Brain microvascular endothelial cell (primary cell): ENCODE measurements at regions not wholly inside any gene's neighbourhood (a gene's known extent, or its start where the extent isn't known, plus 50 kb on each side); places are given as distances from the start of the nearest gene placed in this dataset.
A peak's percentile ranks its signal among the peaks of the same experiment; 100 is the strongest.

Source experiments
- DNase-seq: peaks from one replicate; pipeline ENCODE4 v3.0.0-alpha.2; 2020
- H3K27ac ChIP-seq: fragments of 250-450 bp; sonication (Bioruptor Pico); 2 replicates; pipeline ENCODE4 v1.5.1; 2020; ENCODE audit warnings: mild to moderate bottlenecking, moderate library complexity
- H3K27me3 ChIP-seq: fragments of 250-450 bp; sonication (Bioruptor Pico); replicated peaks from 2 replicates; pipeline ENCODE4 v1.5.1; 2020; ENCODE audit warnings: mild to moderate bottlenecking
- H3K36me3 ChIP-seq: fragments of 250-450 bp; sonication (Bioruptor Pico); replicated peaks from 2 replicates; pipeline ENCODE4 v1.5.1; 2020; ENCODE audit warnings: mild to moderate bottlenecking
- H3K4me3 ChIP-seq: 2 replicates; pipeline ENCODE4 v1.5.1; 2011; ENCODE audit warnings: low read depth, mild to moderate bottlenecking, control low read depth, low read length, moderate library complexity
- CTCF ChIP-seq: IDR thresholded peaks from 2 replicates; pipeline ENCODE4 v1.5.1; 2011; ENCODE audit warnings: low read depth, mild to moderate bottlenecking, moderate library complexity, low read length, control low read depth, inconsistent platforms; ENCODE audit errors: missing control alignments
- in situ Hi-C: cut with HindIII; loops from 2 replicates; pipeline ENCODE4 v1.10.0; 2017; ENCODE audit warnings: low sequenced_read_pairs, low pct_ligation_motif_present

- Histone ChIP-seq H3K36me3 (no peaks in the 10 kb centered on the region), H3K27ac (no peak overlapping the region), H3K27me3 (no peaks in the 10 kb centered on the region), H3K4me3 (no peak overlapping the region)
- no peak for TF ChIP-seq CTCF
- in situ Hi-C loops, result no loop called here
- DNase-seq, result no peak
These were observed 195.6 kb upstream of the SSTR1 start for GRCh38 chr14:38012056-38012455.

- no peak for DNase-seq
- no peak overlapping the region for H3K4me3 ChIP-seq
- in situ Hi-C loops, result no loop called here
- H3K27me3 ChIP-seq, result no peaks in the 10 kb centered on the region
- H3K27ac ChIP-seq, result no peak overlapping the region
- H3K36me3 ChIP-seq, result no peaks in the 10 kb centered on the region
- TF ChIP-seq CTCF, result peak; percentile 44
These were observed 191.2 kb upstream of the SSTR1 start for GRCh38 chr14:38016497-38016896.

- DNase-seq, result no peak
These were observed 185.8 kb upstream of the SSTR1 start for GRCh38 chr14:38021861-38022260.

GRCh38 chr14:38022775-38023174 is 184.9 kb upstream of the SSTR1 start:
- Histone ChIP-seq H3K4me3 (no peak overlapping the region), H3K27me3 (no peaks in the 10 kb centered on the region), H3K36me3 (no peaks in the 10 kb centered on the region), H3K27ac (no peak overlapping the region)
- DNase-seq, result no peak
- TF ChIP-seq CTCF, result no peak
- in situ Hi-C loops, result no loop called here

More at GRCh38 chr14:38021861-38022260, 185.8 kb upstream of the SSTR1 start:
- H3K4me3 ChIP-seq, result no peak overlapping the region
- TF ChIP-seq CTCF, result no peak
- no peaks in the 10 kb centered on the region for H3K36me3 ChIP-seq
- in situ Hi-C loops, result no loop called here
- H3K27ac ChIP-seq, result no peak overlapping the region
- H3K27me3 ChIP-seq, result no peaks in the 10 kb centered on the region

- no peak overlapping the region for H3K27ac ChIP-seq
- in situ Hi-C loops, result no loop called here
- H3K27me3 ChIP-seq, result no peaks in the 10 kb centered on the region
- no peak for TF ChIP-seq CTCF
- H3K4me3 ChIP-seq, result no peak overlapping the region
- H3K36me3 ChIP-seq, result no peaks in the 10 kb centered on the region
- no peak for DNase-seq
These were observed 169.5 kb upstream of the SSTR1 start for GRCh38 chr14:38038171-38038570.

GRCh38 chr14:38038986-38039385 is 168.7 kb upstream of the SSTR1 start:
- no peaks in the 10 kb centered on the region for H3K36me3 ChIP-seq
- no peak overlapping the region for H3K27ac ChIP-seq
- in situ Hi-C loops, result no loop called here
- no peaks in the 10 kb centered on the region for H3K27me3 ChIP-seq
- DNase-seq, result no peak
- H3K4me3 ChIP-seq, result no peak overlapping the region
- TF ChIP-seq CTCF, result no peak
